ENCODE measurements at regions not wholly inside any gene's neighbourhood (a gene's known extent, or its start where the extent isn't known, plus 50 kb on each side); places are given as distances from the start of the nearest gene placed in this dataset.
"Not testable (repeated sequence)": the region's sequence is repeated elsewhere in the genome, so short reads cannot be mapped to it uniquely, and the experiment has no call there.

- no peak for DNase-seq
These were observed 345.6 kb upstream of the THBS1 start for GRCh38 chr15:39235084-39235795.

- DNase-seq, result no peak
These were observed 344.5 kb upstream of the THBS1 start for GRCh38 chr15:39236375-39236774.

GRCh38 chr15:39238443-39238842 lies 342.4 kb upstream of the THBS1 start:
- DNase-seq, result no peak

- DNase-seq, result no peak
These were observed 341.3 kb upstream of the THBS1 start for GRCh38 chr15:39239562-39239961.

- no peak for DNase-seq
These were observed 338.5 kb upstream of the THBS1 start for GRCh38 chr15:39242345-39242744.

- DNase-seq, result no peak
These were observed 337.5 kb upstream of the THBS1 start for GRCh38 chr15:39243396-39243795.

GRCh38 chr15:39244776-39245175 lies 336.1 kb upstream of the THBS1 start:
- DNase-seq, result no peak

- DNase-seq, result no peak
These were observed 334.4 kb upstream of the THBS1 start for GRCh38 chr15:39246523-39246922.

GRCh38 chr15:39247574-39247973 lies 333.3 kb upstream of the THBS1 start:
- no peak for DNase-seq

GRCh38 chr15:39248204-39248603 lies 332.7 kb upstream of the THBS1 start:
- peak in 1 of 56 donors; percentile 36 for DNase-seq

- no peak for DNase-seq
These were observed 330.9 kb upstream of the THBS1 start for GRCh38 chr15:39250001-39250400.

- no peak for DNase-seq
These were observed 330.3 kb upstream of the THBS1 start for GRCh38 chr15:39250460-39251186.

GRCh38 chr15:39251413-39252133 lies 329.3 kb upstream of the THBS1 start:
- no peak for DNase-seq

GRCh38 chr15:39252134-39252470 lies 328.8 kb upstream of the THBS1 start:
- no peak for DNase-seq

GRCh38 chr15:39253552-39253951 lies 327.3 kb upstream of the THBS1 start:
- no peak for DNase-seq

- no peak for DNase-seq
These were observed 326.7 kb upstream of the THBS1 start for GRCh38 chr15:39254181-39254580.

- DNase-seq, result no peak
These were observed 325.1 kb upstream of the THBS1 start for GRCh38 chr15:39255760-39256159.

- no peak for DNase-seq
These were observed 320.5 kb upstream of the THBS1 start for GRCh38 chr15:39260391-39260790.

- DNase-seq, result no peak
These were observed 320.1 kb upstream of the THBS1 start for GRCh38 chr15:39260791-39261190.

GRCh38 chr15:39261397-39262183 lies 319.3 kb upstream of the THBS1 start:
- not testable (repeated sequence) for DNase-seq

- DNase-seq, result not testable (repeated sequence)
These were observed 317.7 kb upstream of the THBS1 start for GRCh38 chr15:39262995-39263772.
